Endothelial cell of umbilical vein (primary cell): ENCODE measurements at regions not wholly inside any gene's neighbourhood (a gene's known extent, or its start where the extent isn't known, plus 50 kb on each side); places are given as distances from the start of the nearest gene placed in this dataset.

Experiments used
- BruUV-seq: library from RNA; stranded (reverse); fragments of 400-500 nt; replicated peaks from 2 replicates; lab custom pipeline; 2021; lab: Mats Ljungman, UMichigan
- CTCF ChIA-PET: fragments of 300-600, 350-600 bp; sonication (Branson Sonifier 250); formaldehyde crosslinking; loops from one replicate; lab custom pipeline; 2021; ENCODE audit warnings: antibody characterized with exemption, inconsistent platforms; lab: Charles Lee
- POLR2A ChIA-PET: fragments of 300-600, 350-600 bp; sonication (Branson Sonifier 250); formaldehyde crosslinking; loops from one replicate; lab custom pipeline; 2021; ENCODE audit warnings: antibody characterized with exemption, inconsistent platforms; lab: Charles Lee
- DNase-seq: peaks from one replicate; pipeline ENCODE4 v3.0.0-alpha.2; 2011; ENCODE audit warnings: low read depth, low spot score
- FAIRE-seq: peaks from 2 replicates; lab custom pipeline; 2011; peaks lifted over from hg19 to GRCh38; lab: Jason Lieb, UNC
- H2AFZ ChIP-seq: 2 replicates; pipeline ENCODE4 v1.6.0; 2012; ENCODE audit warnings: low read depth, low read length, control low read depth, inconsistent platforms
- H3K27ac ChIP-seq: 2 replicates; pipeline ENCODE4 v1.5.1; 2011; ENCODE audit warnings: low read depth, mild to moderate bottlenecking, control low read depth, low read length, moderate library complexity; ENCODE audit not compliant: insufficient read depth
- H3K27me3 ChIP-seq, 2 experiments: 2 replicates each; pipeline versions ENCODE4 v1.6.0 to v1.6.1; 2011; ENCODE audit warnings: low read length in 2 of 2, mixed read lengths in 1 of 2; ENCODE audit not compliant: control insufficient read depth in 2 of 2, insufficient read depth in 2 of 2
- H3K36me3 ChIP-seq, 2 experiments: 2 replicates in 1 of 2; 3 replicates in 1 of 2; pipeline ENCODE4 v1.5.1; 2011; ENCODE audit warnings: low read length in 2 of 2, mild to moderate bottlenecking in 1 of 2, moderate library complexity in 1 of 2; ENCODE audit not compliant: control insufficient read depth in 2 of 2, insufficient read depth in 2 of 2; ENCODE audit errors: extremely low read depth in 1 of 2
- H3K4me1 ChIP-seq: 3 replicates; pipeline ENCODE4 v1.5.1; 2011; ENCODE audit warnings: mild to moderate bottlenecking, low read length; ENCODE audit not compliant: control insufficient read depth, insufficient read depth; ENCODE audit errors: extremely low read depth
- H3K4me2 ChIP-seq: 2 replicates; pipeline ENCODE4 v1.6.1; 2011; ENCODE audit warnings: low read length, control low read depth, mixed read lengths; ENCODE audit not compliant: insufficient read depth
- H3K4me3 ChIP-seq, 3 experiments: fragments of 200-600 bp in 1 of 3; sonication (generic), shearing (Covaris generic) in 1 of 3; replicated peaks in 1 of 3; 2 replicates each; pipeline ENCODE4 v1.5.1; 2011 to 2016; ENCODE audit warnings: control low read depth in 3 of 3, low read length in 3 of 3, mild to moderate bottlenecking in 2 of 3, inconsistent platforms in 1 of 3, low read depth in 1 of 3, moderate library complexity in 1 of 3; ENCODE audit not compliant: insufficient read depth in 1 of 3
- H3K79me2 ChIP-seq: 2 replicates; pipeline ENCODE4 v1.6.0; 2012; ENCODE audit warnings: low read length, inconsistent platforms; ENCODE audit not compliant: control insufficient read depth, insufficient read depth
- H3K9ac ChIP-seq: replicated peaks from 2 replicates; pipeline ENCODE3; 2011; ENCODE audit warnings: low read length, control low read depth; ENCODE audit not compliant: insufficient read depth; ENCODE audit errors: extremely low read depth
- H3K9me1 ChIP-seq: replicated peaks from 3 replicates; pipeline ENCODE4 v1.6.0; 2011; ENCODE audit warnings: mild to moderate bottlenecking, low read length; ENCODE audit not compliant: control insufficient read depth, insufficient read depth; ENCODE audit errors: extremely low read depth
- H3K9me3 ChIP-seq: replicated peaks from 2 replicates; pipeline ENCODE4 v1.5.1; 2012; ENCODE audit warnings: low read length, inconsistent platforms; ENCODE audit not compliant: control insufficient read depth, insufficient read depth
- H4K20me1 ChIP-seq: replicated peaks from 2 replicates; pipeline ENCODE3; 2011; ENCODE audit warnings: mild to moderate bottlenecking, low read length; ENCODE audit not compliant: control insufficient read depth, insufficient read depth; ENCODE audit errors: extremely low read depth
- EZH2 ChIP-seq: IDR thresholded peaks from 2 replicates; pipeline ENCODE4 v1.6.1; 2012; ENCODE audit warnings: borderline replicate concordance, low read depth, mild to moderate bottlenecking, moderate library complexity, low read length, inconsistent platforms; ENCODE audit not compliant: severe bottlenecking
- FOS ChIP-seq: IDR thresholded peaks from 2 replicates; pipeline ENCODE4 v1.6.1; 2011; ENCODE audit warnings: mild to moderate bottlenecking, low read length, moderate library complexity, borderline replicate concordance; ENCODE audit not compliant: insufficient read depth
- GATA2 ChIP-seq: IDR thresholded peaks from 2 replicates; pipeline ENCODE4 v1.7.0; 2011; ENCODE audit warnings: low read depth, mild to moderate bottlenecking, moderate library complexity, mixed read lengths, low read length; ENCODE audit not compliant: insufficient read length, insufficient read depth
- JUN ChIP-seq: IDR thresholded peaks from 2 replicates; pipeline ENCODE4 v1.6.1; 2011; ENCODE audit warnings: borderline replicate concordance, low read depth; ENCODE audit not compliant: insufficient read length, insufficient read depth
- MYC ChIP-seq: IDR thresholded peaks from one replicate; pipeline ENCODE4 v1.6.1; 2011; ENCODE audit warnings: mild to moderate bottlenecking, low read depth, low read length
- POLR2A ChIP-seq: IDR thresholded peaks from 2 replicates; pipeline ENCODE4 v1.6.1; 2012; ENCODE audit warnings: low read depth, mild to moderate bottlenecking, control low read depth, low read length
- POLR2AphosphoS5 ChIP-seq: IDR thresholded peaks from 2 replicates; pipeline ENCODE4 v1.6.1; 2012; ENCODE audit warnings: low read depth, mild to moderate bottlenecking, control low read depth, low read length, moderate library complexity; ENCODE audit not compliant: insufficient read depth
- dilution Hi-C: fragments of 300-500 bp; cut with MboI; formaldehyde crosslinking; loops from one replicate; pipeline ENCODE4 v1.15.0; 2019; ENCODE audit warnings: low sequenced_read_pairs; ENCODE audit not compliant: extremely low pct_ligation_motif_present
- intact Hi-C: fragments of 100-400 bp; cut with micrococcal nuclease; formaldehyde crosslinking; loops from one replicate; pipeline ENCODE4 v1.10.0; 2022
- TF ChIP-seq, protein P1 (sequence below), 2 donors: IDR thresholded peaks; 1 replicate in 1 of 2; 2 replicates in 1 of 2; pipeline ENCODE4 v1.5.1; 2011; ENCODE audit warnings: low read length in 2 of 2, mild to moderate bottlenecking in 2 of 2, moderate library complexity in 2 of 2, control low read depth in 1 of 2, inconsistent platforms in 1 of 2, low read depth in 1 of 2; ENCODE audit not compliant: insufficient read depth in 1 of 2; ENCODE audit errors: extremely low read depth in 1 of 2
- TF ChIP-seq, protein P2 (sequence below): IDR thresholded peaks from 2 replicates; pipeline ENCODE4 v1.6.1; 2011; ENCODE audit not compliant: insufficient read depth, insufficient read length

DNA sequence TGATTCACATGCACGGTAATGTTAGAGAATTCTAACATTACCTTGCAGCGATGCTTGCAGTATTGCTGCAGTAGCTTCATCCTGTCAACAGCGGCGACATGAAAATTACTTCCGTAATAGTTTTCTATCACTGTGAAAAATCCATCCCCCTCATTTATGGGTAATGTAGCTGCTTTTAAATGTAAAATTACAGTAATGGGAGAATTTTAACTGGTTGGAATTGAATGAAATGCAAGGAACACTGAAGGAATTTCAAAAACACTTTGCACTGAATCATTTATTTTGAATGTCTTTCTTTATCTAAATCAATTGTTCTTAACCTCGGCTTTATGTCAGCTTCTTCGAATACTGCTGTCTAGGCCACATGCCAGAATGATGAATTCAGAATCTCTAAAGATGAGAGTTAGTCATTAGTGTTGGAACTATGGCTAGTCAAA lies 102.4 kb upstream of the HIVEP1 start:
- Histone ChIP-seq H3K79me2 (no peaks in the 10 kb centered on the region), H3K4me1 (no peaks in the 10 kb centered on the region), H4K20me1 (no peaks in the 10 kb centered on the region), H3K27ac (no peak overlapping the region), H2AFZ (no peak overlapping the region), H3K9me3 (no peaks in the 10 kb centered on the region), H3K9ac (no peak overlapping the region), H3K4me3 (no peak overlapping the region), H3K4me2 (no peak overlapping the region), H3K27me3 (no peaks in the 10 kb centered on the region), H3K9me1 (no peaks in the 10 kb centered on the region), H3K36me3 (no peaks in the 10 kb centered on the region)
- BruUV-seq, result no TSS peak
- DNase-seq (no peak), FAIRE-seq (no peak)
- intact Hi-C loops, result no loop called here
- dilution Hi-C loops, result no loop called here
- TF ChIP-seq POLR2A (no peak), FOS (no peak), POLR2AphosphoS5 (no peak), JUN (no peak), MYC (no peak), GATA2 (no peak), EZH2 (no peak)
- TF ChIP-seq, protein P1, sequence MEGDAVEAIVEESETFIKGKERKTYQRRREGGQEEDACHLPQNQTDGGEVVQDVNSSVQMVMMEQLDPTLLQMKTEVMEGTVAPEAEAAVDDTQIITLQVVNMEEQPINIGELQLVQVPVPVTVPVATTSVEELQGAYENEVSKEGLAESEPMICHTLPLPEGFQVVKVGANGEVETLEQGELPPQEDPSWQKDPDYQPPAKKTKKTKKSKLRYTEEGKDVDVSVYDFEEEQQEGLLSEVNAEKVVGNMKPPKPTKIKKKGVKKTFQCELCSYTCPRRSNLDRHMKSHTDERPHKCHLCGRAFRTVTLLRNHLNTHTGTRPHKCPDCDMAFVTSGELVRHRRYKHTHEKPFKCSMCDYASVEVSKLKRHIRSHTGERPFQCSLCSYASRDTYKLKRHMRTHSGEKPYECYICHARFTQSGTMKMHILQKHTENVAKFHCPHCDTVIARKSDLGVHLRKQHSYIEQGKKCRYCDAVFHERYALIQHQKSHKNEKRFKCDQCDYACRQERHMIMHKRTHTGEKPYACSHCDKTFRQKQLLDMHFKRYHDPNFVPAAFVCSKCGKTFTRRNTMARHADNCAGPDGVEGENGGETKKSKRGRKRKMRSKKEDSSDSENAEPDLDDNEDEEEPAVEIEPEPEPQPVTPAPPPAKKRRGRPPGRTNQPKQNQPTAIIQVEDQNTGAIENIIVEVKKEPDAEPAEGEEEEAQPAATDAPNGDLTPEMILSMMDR (IDR thresholded peaks at IDR 0.05; ENCODE audit: extremely low read depth in 1 of 2, insufficient read depth in 1 of 2, low read depth in 1 of 2, low read length in 2 of 2), result no peak
- TF ChIP-seq, protein P2, sequence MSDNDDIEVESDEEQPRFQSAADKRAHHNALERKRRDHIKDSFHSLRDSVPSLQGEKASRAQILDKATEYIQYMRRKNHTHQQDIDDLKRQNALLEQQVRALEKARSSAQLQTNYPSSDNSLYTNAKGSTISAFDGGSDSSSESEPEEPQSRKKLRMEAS, result no peak
- ChIA-PET CTCF (interaction anchor here (1.2 kb wide), 1 partner anchor 21 kb away, joined by 4 read pairs; no protein-coding TSS in a partner anchor), POLR2A (no interaction called here)
